K562 (cell line): ENCODE measurements at regions not wholly inside any gene's neighbourhood (a gene's known extent, or its start where the extent isn't known, plus 50 kb on each side); places are given as distances from the start of the nearest gene placed in this dataset.

Source experiments
- EP300 ChIP-seq: IDR thresholded peaks from 2 replicates; pipeline ENCODE4 v1.6.1; 2012; ENCODE audit warnings: low read length, improper control_type of control experiment
- ERF ChIP-seq: fragments of 450-650 bp; formaldehyde crosslinking; IDR thresholded peaks from 2 replicates; pipeline ENCODE4 v1.4.0; 2020; ENCODE audit warnings: mild to moderate bottlenecking, mixed read lengths
- GABPB1 ChIP-seq: sonication (generic); formaldehyde crosslinking; IDR thresholded peaks from 2 replicates; pipeline ENCODE4 v1.8.0; 2022; ENCODE audit warnings: mild to moderate bottlenecking, missing genetic modification reagents
- HDAC2 ChIP-seq: fragments of 450-650 bp; IDR thresholded peaks from 2 replicates; pipeline ENCODE4 v1.6.1; 2016; ENCODE audit warnings: mild to moderate bottlenecking
- HNRNPK ChIP-seq: fragments of 200-400 bp; formaldehyde crosslinking; IDR thresholded peaks from one replicate; pipeline ENCODE4 v1.6.1; 2018; ENCODE audit warnings: mild to moderate bottlenecking, low read depth, low read length; ENCODE audit not compliant: poor library complexity, severe bottlenecking
- MTA3 ChIP-seq: fragments of 450-650 bp; formaldehyde crosslinking; IDR thresholded peaks from 2 replicates; pipeline ENCODE4 v1.6.1; 2017; ENCODE audit warnings: mild to moderate bottlenecking, borderline replicate concordance
- POLR2AphosphoS2 ChIP-seq: IDR thresholded peaks from 2 replicates; pipeline ENCODE4 v1.6.1; 2012; ENCODE audit warnings: low read length, improper control_type of control experiment
- RBM22 ChIP-seq: fragments of 200-400 bp; formaldehyde crosslinking; IDR thresholded peaks from 2 replicates; pipeline ENCODE4 v1.6.1; 2018; ENCODE audit warnings: low read length, low read depth; ENCODE audit not compliant: poor library complexity, severe bottlenecking
- STAT5B ChIP-seq: fragments of 250-450 bp; sonication (Bioruptor Pico); IDR thresholded peaks from 2 replicates; pipeline ENCODE4 v1.8.0; 2021; ENCODE audit warnings: mild to moderate bottlenecking, inconsistent platforms
- TOE1 ChIP-seq, 2 experiments: fragments of 450-650 bp in 1 of 2; sonication (generic) in 1 of 2; formaldehyde crosslinking in 1 of 2; IDR thresholded peaks; 2 replicates each; pipeline versions ENCODE4 v1.7.1 to v1.8.0; 2016 to 2022; ENCODE audit warnings: borderline replicate concordance in 2 of 2, mild to moderate bottlenecking in 2 of 2, antibody characterized with exemption in 1 of 2, inconsistent platforms in 1 of 2, low read depth in 1 of 2, missing genetic modification reagents in 1 of 2, moderate library complexity in 1 of 2
- ZNF282 ChIP-seq: sonication (generic); formaldehyde crosslinking; IDR thresholded peaks from 2 replicates; pipeline ENCODE4 v1.8.1; 2023; ENCODE audit warnings: missing genetic modification reagents
- TF ChIP-seq, protein P1 (sequence below): sonication (generic); formaldehyde crosslinking; IDR thresholded peaks from 2 replicates; pipeline ENCODE4 v1.5.0; 2020; ENCODE audit warnings: missing genetic modification reagents

DNA sequence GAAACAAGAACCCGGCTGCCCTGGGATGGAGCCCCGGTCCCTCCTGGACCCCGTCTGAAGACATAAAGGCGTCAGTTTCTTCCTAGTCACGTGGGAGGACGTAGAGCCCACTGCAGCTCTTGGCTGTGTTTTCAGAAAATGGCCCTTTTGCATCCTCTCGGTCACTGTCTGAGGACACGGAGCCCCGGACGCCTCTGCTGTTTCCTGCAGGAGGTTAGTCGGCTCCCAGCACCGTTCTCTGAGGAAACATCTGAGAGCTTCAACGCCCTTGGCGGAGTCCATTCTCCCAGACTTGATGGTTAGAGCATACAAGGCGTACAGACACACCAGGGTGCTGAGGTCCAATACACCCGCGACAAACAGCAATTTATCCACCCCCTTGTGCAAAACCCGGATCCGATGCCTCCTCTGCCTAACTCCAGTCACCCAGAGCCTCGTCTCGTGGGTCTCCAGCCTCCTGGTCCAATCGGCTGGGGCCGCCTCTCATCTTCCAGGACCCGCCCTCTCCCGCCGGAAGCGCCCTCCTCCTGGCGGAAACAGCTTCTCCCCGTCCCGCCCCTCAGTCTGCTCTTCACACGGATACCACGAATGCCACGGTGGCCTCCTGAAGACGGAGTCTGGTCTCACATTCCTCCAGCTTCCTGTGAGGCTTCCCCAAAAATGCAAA lies 119.4 kb downstream of the TMEM18 start:
- no peak for TF ChIP-seq POLR2AphosphoS2
- TF ChIP-seq RBM22 = no peak
- no peak for TF ChIP-seq ERF (CRISPR knock-in tag)
- TF ChIP-seq HNRNPK = no peak
- TF ChIP-seq ZNF282 = no peak
- TF ChIP-seq, protein P1, sequence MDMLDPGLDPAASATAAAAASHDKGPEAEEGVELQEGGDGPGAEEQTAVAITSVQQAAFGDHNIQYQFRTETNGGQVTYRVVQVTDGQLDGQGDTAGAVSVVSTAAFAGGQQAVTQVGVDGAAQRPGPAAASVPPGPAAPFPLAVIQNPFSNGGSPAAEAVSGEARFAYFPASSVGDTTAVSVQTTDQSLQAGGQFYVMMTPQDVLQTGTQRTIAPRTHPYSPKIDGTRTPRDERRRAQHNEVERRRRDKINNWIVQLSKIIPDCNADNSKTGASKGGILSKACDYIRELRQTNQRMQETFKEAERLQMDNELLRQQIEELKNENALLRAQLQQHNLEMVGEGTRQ (CRISPR knock-in tag) = peak; percentile 27; the same call in 1 of the 2 replicates
- no peak for TF ChIP-seq MTA3
- TF ChIP-seq HDAC2 = no peak
- no peak for TF ChIP-seq TOE1 (IDR thresholded peaks at IDR 0.05; ENCODE audit: borderline replicate concordance)
- no peak for TF ChIP-seq TOE1 (CRISPR knock-in tag; IDR thresholded peaks at IDR 0.05; ENCODE audit: borderline replicate concordance, low read depth)
- no peak for TF ChIP-seq STAT5B (CRISPR knock-in tag)
- TF ChIP-seq GABPB1 (CRISPR knock-in tag) = no peak
- no peak for TF ChIP-seq EP300
